SK-N-SH treated with all-trans-retinoic acid at 6 μM for 48 hours (cell line): ENCODE measurements at regions not wholly inside any gene's neighbourhood (a gene's known extent, or its start where the extent isn't known, plus 50 kb on each side); places are given as distances from the start of the nearest gene placed in this dataset.

ENCODE experiments used
- ATAC-seq: fragments of 200-7000 bp; cut with Tn5 transposase; 3 replicates; pipeline ENCODE4 v1.9.1; 2020; ENCODE audit warnings: mild to moderate bottlenecking, moderate library complexity
- BACH2 ChIP-seq: fragments of 250-450 bp; sonication (Bioruptor Pico); IDR thresholded peaks from 2 replicates; pipeline ENCODE4 v1.9.0; 2021; ENCODE audit warnings: mild to moderate bottlenecking, borderline replicate concordance
- CSDC2 ChIP-seq: fragments of 250-450 bp; sonication (Bioruptor Pico); IDR thresholded peaks from 2 replicates; pipeline ENCODE4 v1.5.0; 2020; ENCODE audit warnings: mild to moderate bottlenecking, moderate library complexity
- ESRRG ChIP-seq: fragments of 250-450 bp; sonication (Bioruptor Pico); IDR thresholded peaks from 2 replicates; pipeline ENCODE4 v1.6.1; 2021; ENCODE audit warnings: mild to moderate bottlenecking
- GLIS3 ChIP-seq: fragments of 250-450 bp; sonication (Bioruptor Pico); IDR thresholded peaks from 2 replicates; pipeline ENCODE4 v1.5.0; 2020; ENCODE audit warnings: mild to moderate bottlenecking, moderate library complexity
- ISL1 ChIP-seq: fragments of 250-450 bp; sonication (Bioruptor Pico); IDR thresholded peaks from 2 replicates; pipeline ENCODE4 v2.1.2; 2022; ENCODE audit warnings: mild to moderate bottlenecking, moderate library complexity
- OSR1 ChIP-seq: fragments of 250-450 bp; sonication (Bioruptor Pico); IDR thresholded peaks from 2 replicates; pipeline ENCODE4 v1.8.0; 2022; ENCODE audit warnings: moderate library complexity, mild to moderate bottlenecking, inconsistent platforms
- PPARA ChIP-seq: fragments of 250-450 bp; sonication (Bioruptor Pico); IDR thresholded peaks from 2 replicates; pipeline ENCODE4 v1.5.0; 2020; ENCODE audit warnings: mild to moderate bottlenecking, borderline replicate concordance
- RARB ChIP-seq: fragments of 250-450 bp; sonication (Bioruptor Pico); IDR thresholded peaks from 2 replicates; pipeline ENCODE4 v1.8.0; 2021; ENCODE audit warnings: mild to moderate bottlenecking, moderate library complexity
- SNAI2 ChIP-seq: fragments of 250-450 bp; sonication (Bioruptor Pico); IDR thresholded peaks from 2 replicates; pipeline ENCODE4 v1.5.0; 2020; ENCODE audit warnings: mild to moderate bottlenecking, moderate library complexity
- TCF4 ChIP-seq: fragments of 250-450 bp; sonication (Bioruptor Pico); IDR thresholded peaks from 2 replicates; pipeline ENCODE4 v1.8.0; 2021; ENCODE audit warnings: mild to moderate bottlenecking, moderate library complexity, borderline replicate concordance
- TOX ChIP-seq: fragments of 250-450 bp; sonication (Bioruptor Pico); IDR thresholded peaks from 2 replicates; pipeline ENCODE4 v1.8.0; 2021; ENCODE audit warnings: mild to moderate bottlenecking, moderate library complexity, borderline replicate concordance
- ZC3H10 ChIP-seq: fragments of 250-450 bp; sonication (Bioruptor Pico); IDR thresholded peaks from 2 replicates; pipeline ENCODE4 v1.5.1; 2021; ENCODE audit warnings: mild to moderate bottlenecking, moderate library complexity
- ZFP30 ChIP-seq: fragments of 450-650 bp; formaldehyde crosslinking; IDR thresholded peaks from 2 replicates; pipeline ENCODE4 v1.5.0; 2022; ENCODE audit warnings: mild to moderate bottlenecking, moderate library complexity
- ZNF565 ChIP-seq: fragments of 450-650 bp; formaldehyde crosslinking; conservative IDR thresholded peaks from 2 replicates; pipeline ENCODE4 v1.5.0; 2020; ENCODE audit warnings: low read depth, mild to moderate bottlenecking, moderate library complexity
- ZNF8 ChIP-seq: fragments of 450-650 bp; formaldehyde crosslinking; IDR thresholded peaks from 2 replicates; pipeline ENCODE4 v1.5.0; 2020; ENCODE audit warnings: mild to moderate bottlenecking, moderate library complexity
- TF ChIP-seq, protein P1 (sequence below): fragments of 250-450 bp; sonication (Bioruptor Pico); IDR thresholded peaks from 2 replicates; pipeline ENCODE4 v1.5.1; 2021; ENCODE audit warnings: mild to moderate bottlenecking, moderate library complexity
- TF ChIP-seq, protein P2 (sequence below): fragments of 250-450 bp; sonication (Bioruptor Pico); IDR thresholded peaks from 2 replicates; pipeline ENCODE4 v1.5.0; 2020; ENCODE audit warnings: mild to moderate bottlenecking, moderate library complexity
- TF ChIP-seq, protein P3 (sequence below): fragments of 250-450 bp; sonication (Bioruptor Pico); IDR thresholded peaks from 2 replicates; pipeline ENCODE4 v1.8.0; 2020; ENCODE audit warnings: mild to moderate bottlenecking, moderate library complexity, borderline replicate concordance
- TF ChIP-seq, protein P4 (sequence below): fragments of 250-450 bp; sonication (Bioruptor Pico); IDR thresholded peaks from 2 replicates; pipeline ENCODE4 v1.5.1; 2020; ENCODE audit warnings: low read depth, mild to moderate bottlenecking, moderate library complexity
- TF ChIP-seq, protein P5 (sequence below): fragments of 250-450 bp; sonication (Bioruptor Pico); IDR thresholded peaks from 2 replicates; pipeline ENCODE4 v1.8.0; 2021; ENCODE audit warnings: low read depth, mild to moderate bottlenecking, moderate library complexity, borderline replicate concordance

DNA sequence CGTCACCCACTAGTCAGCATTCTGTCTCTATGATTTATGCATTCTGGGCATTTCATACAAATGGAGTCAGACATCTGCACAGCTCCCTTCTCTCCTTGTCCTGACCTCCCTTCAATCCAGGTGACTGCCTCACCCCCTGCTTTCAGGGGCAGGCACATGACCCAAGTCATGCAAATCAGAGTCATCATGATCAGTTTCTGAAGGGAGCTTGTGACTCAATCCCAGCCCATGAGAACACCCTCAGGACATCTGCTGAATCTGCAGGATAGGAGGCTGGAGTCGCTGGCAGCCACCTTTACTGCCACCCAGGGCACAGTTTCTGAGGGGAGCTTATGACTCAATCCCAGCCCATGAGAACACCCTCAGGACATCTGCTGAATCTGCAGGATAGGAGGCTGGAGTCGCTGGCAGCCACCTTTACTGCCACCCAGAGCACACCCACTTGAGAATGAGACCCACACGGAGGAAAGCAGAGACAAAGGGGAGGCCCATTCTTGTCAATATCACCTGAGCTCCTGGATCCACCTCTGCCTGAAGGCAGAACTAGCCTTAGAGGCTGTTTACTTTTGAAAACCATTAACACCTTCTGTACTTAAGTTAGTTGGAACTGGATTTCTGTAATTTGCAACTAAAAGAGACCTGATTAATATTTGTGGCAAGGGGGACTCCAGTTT is 62.3 kb upstream of the SLC25A33 start:
- TF ChIP-seq, protein P1, sequence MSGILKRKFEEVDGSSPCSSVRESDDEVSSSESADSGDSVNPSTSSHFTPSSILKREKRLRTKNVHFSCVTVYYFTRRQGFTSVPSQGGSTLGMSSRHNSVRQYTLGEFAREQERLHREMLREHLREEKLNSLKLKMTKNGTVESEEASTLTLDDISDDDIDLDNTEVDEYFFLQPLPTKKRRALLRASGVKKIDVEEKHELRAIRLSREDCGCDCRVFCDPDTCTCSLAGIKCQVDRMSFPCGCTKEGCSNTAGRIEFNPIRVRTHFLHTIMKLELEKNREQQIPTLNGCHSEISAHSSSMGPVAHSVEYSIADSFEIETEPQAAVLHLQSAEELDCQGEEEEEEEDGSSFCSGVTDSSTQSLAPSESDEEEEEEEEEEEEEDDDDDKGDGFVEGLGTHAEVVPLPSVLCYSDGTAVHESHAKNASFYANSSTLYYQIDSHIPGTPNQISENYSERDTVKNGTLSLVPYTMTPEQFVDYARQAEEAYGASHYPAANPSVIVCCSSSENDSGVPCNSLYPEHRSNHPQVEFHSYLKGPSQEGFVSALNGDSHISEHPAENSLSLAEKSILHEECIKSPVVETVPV (CRISPR knock-in tag), result no peak
- no peak for TF ChIP-seq SNAI2
- TF ChIP-seq, protein P2, sequence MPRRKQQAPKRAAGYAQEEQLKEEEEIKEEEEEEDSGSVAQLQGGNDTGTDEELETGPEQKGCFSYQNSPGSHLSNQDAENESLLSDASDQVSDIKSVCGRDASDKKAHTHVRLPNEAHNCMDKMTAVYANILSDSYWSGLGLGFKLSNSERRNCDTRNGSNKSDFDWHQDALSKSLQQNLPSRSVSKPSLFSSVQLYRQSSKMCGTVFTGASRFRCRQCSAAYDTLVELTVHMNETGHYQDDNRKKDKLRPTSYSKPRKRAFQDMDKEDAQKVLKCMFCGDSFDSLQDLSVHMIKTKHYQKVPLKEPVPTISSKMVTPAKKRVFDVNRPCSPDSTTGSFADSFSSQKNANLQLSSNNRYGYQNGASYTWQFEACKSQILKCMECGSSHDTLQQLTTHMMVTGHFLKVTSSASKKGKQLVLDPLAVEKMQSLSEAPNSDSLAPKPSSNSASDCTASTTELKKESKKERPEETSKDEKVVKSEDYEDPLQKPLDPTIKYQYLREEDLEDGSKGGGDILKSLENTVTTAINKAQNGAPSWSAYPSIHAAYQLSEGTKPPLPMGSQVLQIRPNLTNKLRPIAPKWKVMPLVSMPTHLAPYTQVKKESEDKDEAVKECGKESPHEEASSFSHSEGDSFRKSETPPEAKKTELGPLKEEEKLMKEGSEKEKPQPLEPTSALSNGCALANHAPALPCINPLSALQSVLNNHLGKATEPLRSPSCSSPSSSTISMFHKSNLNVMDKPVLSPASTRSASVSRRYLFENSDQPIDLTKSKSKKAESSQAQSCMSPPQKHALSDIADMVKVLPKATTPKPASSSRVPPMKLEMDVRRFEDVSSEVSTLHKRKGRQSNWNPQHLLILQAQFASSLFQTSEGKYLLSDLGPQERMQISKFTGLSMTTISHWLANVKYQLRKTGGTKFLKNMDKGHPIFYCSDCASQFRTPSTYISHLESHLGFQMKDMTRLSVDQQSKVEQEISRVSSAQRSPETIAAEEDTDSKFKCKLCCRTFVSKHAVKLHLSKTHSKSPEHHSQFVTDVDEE (CRISPR knock-in tag), result no peak
- TF ChIP-seq, protein P3, sequence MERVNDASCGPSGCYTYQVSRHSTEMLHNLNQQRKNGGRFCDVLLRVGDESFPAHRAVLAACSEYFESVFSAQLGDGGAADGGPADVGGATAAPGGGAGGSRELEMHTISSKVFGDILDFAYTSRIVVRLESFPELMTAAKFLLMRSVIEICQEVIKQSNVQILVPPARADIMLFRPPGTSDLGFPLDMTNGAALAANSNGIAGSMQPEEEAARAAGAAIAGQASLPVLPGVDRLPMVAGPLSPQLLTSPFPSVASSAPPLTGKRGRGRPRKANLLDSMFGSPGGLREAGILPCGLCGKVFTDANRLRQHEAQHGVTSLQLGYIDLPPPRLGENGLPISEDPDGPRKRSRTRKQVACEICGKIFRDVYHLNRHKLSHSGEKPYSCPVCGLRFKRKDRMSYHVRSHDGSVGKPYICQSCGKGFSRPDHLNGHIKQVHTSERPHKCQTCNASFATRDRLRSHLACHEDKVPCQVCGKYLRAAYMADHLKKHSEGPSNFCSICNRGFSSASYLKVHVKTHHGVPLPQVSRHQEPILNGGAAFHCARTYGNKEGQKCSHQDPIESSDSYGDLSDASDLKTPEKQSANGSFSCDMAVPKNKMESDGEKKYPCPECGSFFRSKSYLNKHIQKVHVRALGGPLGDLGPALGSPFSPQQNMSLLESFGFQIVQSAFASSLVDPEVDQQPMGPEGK, result no peak
- TF ChIP-seq BACH2, result no peak
- no peak for TF ChIP-seq TCF4 (CRISPR knock-in tag)
- TF ChIP-seq, protein P4, sequence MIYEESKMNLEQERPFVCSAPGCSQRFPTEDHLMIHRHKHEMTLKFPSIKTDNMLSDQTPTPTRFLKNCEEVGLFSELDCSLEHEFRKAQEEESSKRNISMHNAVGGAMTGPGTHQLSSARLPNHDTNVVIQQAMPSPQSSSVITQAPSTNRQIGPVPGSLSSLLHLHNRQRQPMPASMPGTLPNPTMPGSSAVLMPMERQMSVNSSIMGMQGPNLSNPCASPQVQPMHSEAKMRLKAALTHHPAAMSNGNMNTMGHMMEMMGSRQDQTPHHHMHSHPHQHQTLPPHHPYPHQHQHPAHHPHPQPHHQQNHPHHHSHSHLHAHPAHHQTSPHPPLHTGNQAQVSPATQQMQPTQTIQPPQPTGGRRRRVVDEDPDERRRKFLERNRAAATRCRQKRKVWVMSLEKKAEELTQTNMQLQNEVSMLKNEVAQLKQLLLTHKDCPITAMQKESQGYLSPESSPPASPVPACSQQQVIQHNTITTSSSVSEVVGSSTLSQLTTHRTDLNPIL (CRISPR knock-in tag), result no peak
- no peak for TF ChIP-seq ZFP30 (CRISPR knock-in tag)
- TF ChIP-seq ISL1, result no peak
- ATAC-seq, result no peak

DNA sequence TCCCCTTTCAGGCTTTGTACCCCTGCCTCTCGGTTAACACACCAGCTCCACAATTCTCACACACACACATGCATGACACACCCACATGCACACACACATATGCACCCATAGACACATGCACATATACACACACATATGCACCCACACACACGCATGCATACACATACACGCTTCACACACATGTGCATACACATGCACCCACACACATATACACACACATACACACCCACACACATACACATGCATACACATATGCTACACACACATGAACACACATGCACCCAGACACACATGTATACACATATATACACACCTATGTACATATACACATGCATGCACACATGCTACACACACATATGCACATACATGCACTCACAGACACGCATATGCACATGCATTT is 61.7 kb upstream of the SLC25A33 start:
- ATAC-seq, result no peak
- TF ChIP-seq OSR1 (CRISPR knock-in tag) (no peak), BACH2 (no peak), TOX (CRISPR knock-in tag) (no peak)

DNA sequence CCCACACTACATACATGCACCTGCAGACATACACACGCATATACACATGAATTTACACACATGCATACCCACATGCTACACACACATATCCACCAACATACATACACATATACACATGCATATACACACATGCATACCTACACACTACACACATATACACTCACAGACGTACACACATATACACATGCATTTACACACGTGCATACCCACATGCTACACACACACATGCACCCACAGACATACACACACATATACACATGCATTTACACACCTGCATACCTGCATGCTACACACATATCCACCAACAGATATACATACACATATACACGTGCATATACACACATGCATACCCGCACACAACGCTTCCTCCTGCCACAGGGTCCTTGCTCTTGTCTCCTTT is 61.2 kb upstream of the SLC25A33 start:
- no peak for TF ChIP-seq RARB (CRISPR knock-in tag)

DNA sequence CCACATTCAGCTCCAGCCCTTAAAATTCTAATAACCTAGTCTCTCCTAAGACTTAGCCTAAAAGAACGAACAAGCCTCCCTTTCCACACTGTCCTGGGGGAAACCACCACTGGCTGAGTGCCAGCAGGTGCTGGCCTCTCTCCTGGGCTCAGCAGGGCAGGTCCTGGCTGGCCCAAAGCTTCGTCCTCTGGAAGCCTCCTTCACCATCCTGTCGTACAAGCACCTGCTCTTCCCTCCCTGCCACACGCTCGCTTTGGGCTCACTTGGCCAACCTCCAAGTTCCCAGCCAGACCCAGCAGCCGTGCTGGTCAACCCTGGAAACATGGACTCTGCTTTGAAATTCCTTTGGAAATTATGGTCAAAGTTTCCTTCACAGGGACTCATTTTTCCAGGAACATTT is 58.2 kb upstream of the SLC25A33 start:
- no peak for TF ChIP-seq ZNF8 (CRISPR knock-in tag)
- no peak for TF ChIP-seq SNAI2
- TF ChIP-seq, protein P4 (CRISPR knock-in tag), result no peak
- TF ChIP-seq CSDC2 (CRISPR knock-in tag), result no peak
- no peak for TF ChIP-seq ZFP30 (CRISPR knock-in tag)
- no peak for TF ChIP-seq ZNF565 (CRISPR knock-in tag)
- ATAC-seq, result no peak

More for the DNA sequence above, 61.2 kb upstream of the SLC25A33 start:
- no peak for ATAC-seq

DNA sequence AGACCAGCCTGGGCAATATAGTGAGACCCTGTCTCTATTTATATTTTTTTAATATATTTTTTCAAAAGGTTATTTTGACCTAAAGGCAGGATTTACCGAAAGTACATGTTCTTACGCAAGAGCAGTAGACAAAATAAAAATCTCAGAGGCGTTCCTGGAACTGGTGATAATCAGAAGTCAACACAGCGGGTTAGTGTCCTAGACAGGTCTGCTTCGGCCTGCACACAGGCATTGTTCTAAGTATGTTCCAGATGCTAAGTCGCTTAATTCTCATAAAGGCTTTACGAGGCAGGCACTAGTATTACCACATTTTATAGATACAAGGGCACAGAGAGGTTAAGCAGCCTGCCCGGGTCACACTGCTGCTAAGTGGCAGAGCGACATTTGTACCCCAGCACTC is 56.9 kb upstream of the SLC25A33 start:
- no peak for ATAC-seq
- TF ChIP-seq, protein P4 (CRISPR knock-in tag), result no peak
- TF ChIP-seq ESRRG (CRISPR knock-in tag), result no peak
- no peak for TF ChIP-seq PPARA
- TF ChIP-seq, protein P5, sequence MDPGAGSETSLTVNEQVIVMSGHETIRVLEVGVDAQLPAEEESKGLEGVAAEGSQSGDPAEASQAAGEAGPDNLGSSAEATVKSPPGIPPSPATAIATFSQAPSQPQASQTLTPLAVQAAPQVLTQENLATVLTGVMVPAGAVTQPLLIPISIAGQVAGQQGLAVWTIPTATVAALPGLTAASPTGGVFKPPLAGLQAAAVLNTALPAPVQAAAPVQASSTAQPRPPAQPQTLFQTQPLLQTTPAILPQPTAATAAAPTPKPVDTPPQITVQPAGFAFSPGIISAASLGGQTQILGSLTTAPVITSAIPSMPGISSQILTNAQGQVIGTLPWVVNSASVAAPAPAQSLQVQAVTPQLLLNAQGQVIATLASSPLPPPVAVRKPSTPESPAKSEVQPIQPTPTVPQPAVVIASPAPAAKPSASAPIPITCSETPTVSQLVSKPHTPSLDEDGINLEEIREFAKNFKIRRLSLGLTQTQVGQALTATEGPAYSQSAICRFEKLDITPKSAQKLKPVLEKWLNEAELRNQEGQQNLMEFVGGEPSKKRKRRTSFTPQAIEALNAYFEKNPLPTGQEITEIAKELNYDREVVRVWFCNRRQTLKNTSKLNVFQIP, result no peak
- no peak for TF ChIP-seq OSR1 (CRISPR knock-in tag)
- no peak for TF ChIP-seq ISL1
- no peak for TF ChIP-seq ZC3H10 (CRISPR knock-in tag)
- no peak for TF ChIP-seq GLIS3 (CRISPR knock-in tag)
- TF ChIP-seq TOX (CRISPR knock-in tag), result no peak
- TF ChIP-seq RARB (CRISPR knock-in tag), result no peak
- no peak for TF ChIP-seq TCF4 (CRISPR knock-in tag)
